ENCODE measurements at regions not wholly inside any gene's neighbourhood (a gene's known extent, or its start where the extent isn't known, plus 50 kb on each side); places are given as distances from the start of the nearest gene placed in this dataset.

DNA sequence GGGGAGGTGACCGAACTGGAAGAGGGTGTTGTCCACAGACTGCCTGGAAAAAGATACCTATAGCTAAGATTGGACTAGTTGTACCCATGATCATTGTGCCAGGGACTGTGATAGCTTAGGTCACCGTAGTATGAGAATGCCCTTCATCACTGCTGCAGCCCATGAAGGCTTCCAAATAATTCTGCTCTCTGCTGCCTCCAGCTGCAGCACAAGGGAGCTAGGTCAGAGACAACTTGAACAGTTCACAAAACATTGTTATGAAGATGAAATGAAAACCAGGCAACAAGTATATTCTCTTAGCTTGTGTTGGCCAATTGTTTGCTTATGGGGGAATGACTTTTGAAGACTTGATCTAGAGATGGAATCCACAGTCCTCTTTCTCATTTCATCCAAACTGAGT lies 246.7 kb downstream of the MRPL39 start:
- H3K9me3 ChIP-seq, result no peaks in the 10 kb centered on the region
- ATAC-seq, result no peak
- no peak overlapping the region for H3K27ac ChIP-seq
- H3K4me3 ChIP-seq, result no peak overlapping the region
- no peaks in the 10 kb centered on the region for H3K36me3 ChIP-seq
- no peak for TF ChIP-seq POLR2AphosphoS5 (IDR thresholded peaks at IDR 0.05)
- TF ChIP-seq, protein P1, sequence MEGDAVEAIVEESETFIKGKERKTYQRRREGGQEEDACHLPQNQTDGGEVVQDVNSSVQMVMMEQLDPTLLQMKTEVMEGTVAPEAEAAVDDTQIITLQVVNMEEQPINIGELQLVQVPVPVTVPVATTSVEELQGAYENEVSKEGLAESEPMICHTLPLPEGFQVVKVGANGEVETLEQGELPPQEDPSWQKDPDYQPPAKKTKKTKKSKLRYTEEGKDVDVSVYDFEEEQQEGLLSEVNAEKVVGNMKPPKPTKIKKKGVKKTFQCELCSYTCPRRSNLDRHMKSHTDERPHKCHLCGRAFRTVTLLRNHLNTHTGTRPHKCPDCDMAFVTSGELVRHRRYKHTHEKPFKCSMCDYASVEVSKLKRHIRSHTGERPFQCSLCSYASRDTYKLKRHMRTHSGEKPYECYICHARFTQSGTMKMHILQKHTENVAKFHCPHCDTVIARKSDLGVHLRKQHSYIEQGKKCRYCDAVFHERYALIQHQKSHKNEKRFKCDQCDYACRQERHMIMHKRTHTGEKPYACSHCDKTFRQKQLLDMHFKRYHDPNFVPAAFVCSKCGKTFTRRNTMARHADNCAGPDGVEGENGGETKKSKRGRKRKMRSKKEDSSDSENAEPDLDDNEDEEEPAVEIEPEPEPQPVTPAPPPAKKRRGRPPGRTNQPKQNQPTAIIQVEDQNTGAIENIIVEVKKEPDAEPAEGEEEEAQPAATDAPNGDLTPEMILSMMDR (IDR thresholded peaks at IDR 0.05), result no peak
- TF ChIP-seq POLR2A (IDR thresholded peaks at IDR 0.05), result no peak
- TF ChIP-seq EP300 (IDR thresholded peaks at IDR 0.05), result no peak
- no peaks in the 10 kb centered on the region for H3K27me3 ChIP-seq
- H3K4me1 ChIP-seq, result no peaks in the 10 kb centered on the region
- 82 to 90% methylated on average over 1 to 2 of the region's 2 CpGs for WGBS, 2 donors (ENCODE audit: low coverage in 1 of 2)

DNA sequence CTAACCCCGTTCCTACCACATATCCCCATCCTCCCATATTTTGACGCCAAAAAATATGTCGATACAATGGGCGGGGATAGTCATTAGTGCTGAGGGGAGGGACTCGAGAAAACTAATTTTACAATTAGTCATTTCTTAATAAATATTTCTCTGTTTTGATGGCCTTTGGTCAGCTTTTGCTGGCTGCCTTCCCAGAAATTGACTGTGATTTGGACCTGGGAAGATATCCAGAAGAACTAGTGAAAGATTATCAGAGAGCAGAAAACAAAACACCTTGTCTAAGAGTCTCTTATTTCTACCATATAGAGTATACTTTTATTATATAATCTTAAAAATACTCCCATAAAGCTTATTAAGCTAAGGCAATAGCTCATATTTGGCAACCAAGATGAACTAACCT lies 247.6 kb downstream of the MRPL39 start:
- no peak overlapping the region for H3K4me3 ChIP-seq
- no peaks in the 10 kb centered on the region for H3K36me3 ChIP-seq
- no peak for ATAC-seq
- WGBS, 2 donors (ENCODE audit: low coverage in 1 of 2), result 79 to 80% methylated on average over 5 of the region's 5 CpGs
- no peak overlapping the region for H3K27ac ChIP-seq
- no peaks in the 10 kb centered on the region for H3K27me3 ChIP-seq
- TF ChIP-seq POLR2AphosphoS5 (IDR thresholded peaks at IDR 0.05), result no peak
- TF ChIP-seq, protein P1 (IDR thresholded peaks at IDR 0.05), result no peak
- no peak for TF ChIP-seq POLR2A (IDR thresholded peaks at IDR 0.05)
- TF ChIP-seq EP300 (IDR thresholded peaks at IDR 0.05), result no peak
- no peaks in the 10 kb centered on the region for H3K9me3 ChIP-seq
- no peaks in the 10 kb centered on the region for H3K4me1 ChIP-seq

GRCh38 chr21:25350056-25350455 lies 257.2 kb downstream of the MRPL39 start:
- H3K9me3 ChIP-seq, result peaks cover 0 to 9% (median 0%) of the 10 kb centered on the region in 3 donors
- H3K27me3 ChIP-seq, result no peaks in the 10 kb centered on the region
- no peaks in the 10 kb centered on the region for H3K36me3 ChIP-seq
- H3K27ac ChIP-seq, result no peak overlapping the region
- no peaks in the 10 kb centered on the region for H3K4me1 ChIP-seq
- TF ChIP-seq POLR2A (IDR thresholded peaks at IDR 0.05) (no peak), POLR2AphosphoS5 (IDR thresholded peaks at IDR 0.05) (no peak), EP300 (IDR thresholded peaks at IDR 0.05) (no peak)
- TF ChIP-seq, protein P1 (IDR thresholded peaks at IDR 0.05), result no peak
- no peak overlapping the region for H3K4me3 ChIP-seq
- ATAC-seq, result no peak
- WGBS, 2 donors (ENCODE audit: low coverage in 1 of 2), result 80 to 100% methylated on average over 3 to 5 of the region's 6 CpGs

DNA sequence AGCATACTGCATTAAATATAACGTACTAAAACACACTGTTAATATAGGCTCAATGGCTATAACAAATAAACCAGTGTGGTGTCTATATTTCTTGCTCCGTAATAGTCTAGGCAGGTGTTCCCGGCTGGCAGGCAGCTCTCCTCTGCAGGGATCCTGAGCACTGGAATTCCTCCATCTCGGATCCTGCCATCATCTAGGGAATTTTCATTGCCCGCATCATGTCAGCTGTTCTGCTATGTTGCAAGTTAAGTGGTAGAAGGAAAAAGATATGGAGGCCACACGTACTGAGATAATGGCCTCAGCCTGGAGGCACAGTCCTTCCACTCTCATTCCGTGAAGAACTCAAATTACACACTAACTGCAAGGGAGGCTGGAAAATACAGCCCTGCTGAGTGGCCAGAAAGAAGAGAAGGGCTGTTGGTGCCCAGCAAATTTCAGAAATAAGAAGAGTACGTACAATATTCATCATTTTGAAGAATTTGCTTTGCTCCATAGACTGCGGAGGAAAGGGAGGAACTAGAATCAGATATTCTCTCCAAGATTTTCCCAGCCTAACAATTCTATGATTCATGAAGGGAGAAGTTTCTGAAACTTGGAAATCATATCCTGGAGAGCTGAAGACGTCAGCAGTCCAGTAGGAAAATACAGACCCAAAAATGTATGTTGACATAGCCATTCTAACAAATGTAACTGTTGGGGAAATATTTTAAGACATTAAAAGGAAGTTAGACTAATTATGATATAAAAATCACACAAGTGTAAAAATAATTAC lies 263.3 kb downstream of the MRPL39 start:
- 60 to 73% methylated on average over 8 of the region's 10 CpGs for WGBS, 2 donors (ENCODE audit: low coverage in 1 of 2)

More for the DNA sequence above, 263.3 kb downstream of the MRPL39 start:
- Histone ChIP-seq H3K4me1 (no peaks in the 10 kb centered on the region), H3K9me3 (peaks cover 0 to 9% (median 0%) of the 10 kb centered on the region in 3 donors), H3K4me3 (no peak overlapping the region), H3K27ac (no peak overlapping the region), H3K36me3 (no peaks in the 10 kb centered on the region), H3K27me3 (no peaks in the 10 kb centered on the region)
- ATAC-seq, result no peak
- TF ChIP-seq POLR2A (IDR thresholded peaks at IDR 0.05) (no peak), EP300 (IDR thresholded peaks at IDR 0.05) (no peak), POLR2AphosphoS5 (IDR thresholded peaks at IDR 0.05) (no peak)
- TF ChIP-seq, protein P1 (IDR thresholded peaks at IDR 0.05), result no peak
